ENCODE measurements at regions not wholly inside any gene's neighbourhood (a gene's known extent, or its start where the extent isn't known, plus 50 kb on each side); places are given as distances from the start of the nearest gene placed in this dataset.
"Not testable (repeated sequence)": the region's sequence is repeated elsewhere in the genome, so short reads cannot be mapped to it uniquely, and the experiment has no call there.

DNA sequence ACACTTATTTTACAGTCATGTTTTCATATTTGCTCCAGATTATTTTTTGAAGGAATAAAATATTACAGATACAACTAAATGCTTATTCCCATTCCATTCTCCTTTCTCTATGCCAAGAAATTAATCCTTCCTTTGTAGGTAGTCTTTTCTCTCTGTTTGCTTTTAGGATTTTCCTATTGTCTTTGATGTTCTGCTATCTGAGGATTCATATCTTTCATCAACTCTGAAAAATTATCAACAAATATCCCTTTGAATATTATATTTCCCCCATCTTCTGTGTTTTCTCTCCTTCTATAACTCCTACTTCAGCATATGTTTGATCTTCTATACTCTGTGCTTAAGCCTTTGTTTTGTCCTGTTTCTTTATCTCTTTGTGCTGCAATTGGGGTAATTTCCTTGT lies 260.4 kb upstream of the RBMS1 start:
- H3K27me3 ChIP-seq = no peaks in the 10 kb centered on the region
- no peak for DNase-seq (ENCODE audit: low spot score in 2 of 2)
- intact Hi-C loops (cut with DNase I; ENCODE audit: low total_unique reads) = no loop called here
- no peak overlapping the region for H3K27ac ChIP-seq
- TF ChIP-seq POLR2A (IDR thresholded peaks at IDR 0.05) (no peak), POLR2AphosphoS5 (IDR thresholded peaks at IDR 0.05) (no peak)
- TF ChIP-seq, protein P1, sequence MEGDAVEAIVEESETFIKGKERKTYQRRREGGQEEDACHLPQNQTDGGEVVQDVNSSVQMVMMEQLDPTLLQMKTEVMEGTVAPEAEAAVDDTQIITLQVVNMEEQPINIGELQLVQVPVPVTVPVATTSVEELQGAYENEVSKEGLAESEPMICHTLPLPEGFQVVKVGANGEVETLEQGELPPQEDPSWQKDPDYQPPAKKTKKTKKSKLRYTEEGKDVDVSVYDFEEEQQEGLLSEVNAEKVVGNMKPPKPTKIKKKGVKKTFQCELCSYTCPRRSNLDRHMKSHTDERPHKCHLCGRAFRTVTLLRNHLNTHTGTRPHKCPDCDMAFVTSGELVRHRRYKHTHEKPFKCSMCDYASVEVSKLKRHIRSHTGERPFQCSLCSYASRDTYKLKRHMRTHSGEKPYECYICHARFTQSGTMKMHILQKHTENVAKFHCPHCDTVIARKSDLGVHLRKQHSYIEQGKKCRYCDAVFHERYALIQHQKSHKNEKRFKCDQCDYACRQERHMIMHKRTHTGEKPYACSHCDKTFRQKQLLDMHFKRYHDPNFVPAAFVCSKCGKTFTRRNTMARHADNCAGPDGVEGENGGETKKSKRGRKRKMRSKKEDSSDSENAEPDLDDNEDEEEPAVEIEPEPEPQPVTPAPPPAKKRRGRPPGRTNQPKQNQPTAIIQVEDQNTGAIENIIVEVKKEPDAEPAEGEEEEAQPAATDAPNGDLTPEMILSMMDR (IDR thresholded peaks at IDR 0.05) = no peak
- no peaks in the 10 kb centered on the region for H3K4me1 ChIP-seq
- H3K36me3 ChIP-seq = no peaks in the 10 kb centered on the region
- H3K9me3 ChIP-seq = peaks cover 6 to 14% of the 10 kb centered on the region in 2 donors
- no peak overlapping the region for H3K4me3 ChIP-seq

DNA sequence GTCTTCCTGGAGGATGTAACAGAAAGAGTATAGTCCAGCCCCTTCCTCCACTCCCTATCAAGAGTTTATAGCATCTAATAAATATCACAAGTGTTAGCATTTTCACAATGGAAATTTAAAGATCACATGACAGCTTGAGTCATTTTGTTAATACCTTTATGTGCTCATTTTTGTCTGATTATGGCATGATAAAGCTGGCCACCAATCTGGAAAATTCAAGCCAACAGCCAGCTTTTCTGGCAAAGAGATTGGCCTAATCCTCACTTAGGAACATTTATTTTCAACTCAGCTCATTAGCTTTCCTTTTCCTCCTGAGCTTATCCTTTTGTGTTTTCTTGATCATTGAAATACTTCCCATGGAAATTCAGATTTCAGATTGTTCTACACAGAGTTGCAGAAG lies 262.9 kb upstream of the RBMS1 start:
- DNase-seq (ENCODE audit: low spot score in 2 of 2) = no peak
- no peak overlapping the region for H3K4me3 ChIP-seq
- H3K27ac ChIP-seq = no peak overlapping the region
- intact Hi-C loops (cut with DNase I; ENCODE audit: low total_unique reads) = no loop called here
- TF ChIP-seq POLR2A (IDR thresholded peaks at IDR 0.05) (no peak), POLR2AphosphoS5 (IDR thresholded peaks at IDR 0.05) (no peak)
- TF ChIP-seq, protein P1 (IDR thresholded peaks at IDR 0.05) = no peak
- H3K9me3 ChIP-seq = peaks cover 6 to 14% of the 10 kb centered on the region in 2 donors
- H3K4me1 ChIP-seq = no peaks in the 10 kb centered on the region
- H3K27me3 ChIP-seq = no peaks in the 10 kb centered on the region
- H3K36me3 ChIP-seq = no peaks in the 10 kb centered on the region

DNA sequence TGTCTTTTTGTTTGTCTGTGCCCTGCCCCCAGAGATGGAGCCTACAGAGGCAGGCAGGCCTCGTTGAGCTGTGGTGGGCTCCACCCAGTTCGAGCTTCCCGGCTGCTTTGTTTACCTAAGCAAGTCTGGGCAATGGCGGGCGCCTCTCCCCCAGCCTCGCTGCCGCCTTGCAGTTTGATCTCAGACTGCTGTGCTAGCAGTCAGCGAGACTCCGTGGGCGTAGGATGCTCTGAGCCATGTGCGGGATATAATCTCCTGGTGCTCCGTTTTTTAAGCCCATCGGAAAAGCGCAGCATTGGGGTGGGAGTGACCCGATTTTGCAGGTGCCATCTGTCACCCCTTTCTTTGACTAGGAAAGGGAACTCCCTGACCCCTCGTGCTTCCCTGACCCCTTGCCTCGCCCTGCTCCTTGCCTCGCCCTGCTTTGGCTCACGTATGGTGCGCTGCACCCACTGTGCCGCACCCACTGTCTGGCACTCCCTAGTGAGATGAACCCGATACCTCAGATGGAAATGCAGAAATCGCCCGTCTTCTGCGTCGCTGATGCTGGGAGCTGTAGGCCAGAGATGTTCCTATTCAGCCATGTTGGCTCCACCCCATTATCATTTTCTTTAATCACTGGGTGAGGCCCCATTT lies 269.0 kb upstream of the RBMS1 start:
- intact Hi-C loops (cut with DNase I; ENCODE audit: low total_unique reads) = not testable (repeated sequence)

DNA sequence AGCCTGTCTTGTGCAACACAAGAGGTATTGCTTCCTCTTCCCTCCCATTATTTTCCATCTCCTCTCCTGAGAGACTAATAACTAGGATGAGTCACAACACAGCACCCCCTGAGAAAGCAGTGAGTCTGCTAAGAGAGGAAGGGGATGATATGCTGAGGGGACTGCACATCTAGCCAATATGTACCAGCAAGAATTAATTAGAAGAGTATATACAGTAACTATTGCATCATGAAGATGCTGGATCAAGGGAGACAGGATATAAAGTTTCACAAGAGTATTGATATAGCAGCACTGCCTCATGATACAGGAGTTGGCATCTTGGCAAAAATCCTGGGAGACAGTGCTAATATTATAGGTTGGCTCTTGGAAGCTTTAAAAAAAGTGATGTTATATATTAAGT lies 289.9 kb upstream of the RBMS1 start:
- Histone ChIP-seq H3K9me3 (peaks cover 0 to 8% of the 10 kb centered on the region in 2 donors), H3K27me3 (no peaks in the 10 kb centered on the region), H3K4me1 (no peaks in the 10 kb centered on the region), H3K4me3 (no peak overlapping the region), H3K36me3 (no peaks in the 10 kb centered on the region), H3K27ac (no peak overlapping the region)
- TF ChIP-seq POLR2A (IDR thresholded peaks at IDR 0.05) (no peak), POLR2AphosphoS5 (IDR thresholded peaks at IDR 0.05) (no peak)
- intact Hi-C loops (cut with DNase I; ENCODE audit: low total_unique reads) = no loop called here
- DNase-seq (ENCODE audit: low spot score in 2 of 2) = no peak

More for the DNA sequence above, 269.0 kb upstream of the RBMS1 start:
- not testable (repeated sequence) for H3K36me3 ChIP-seq; DNase-seq (ENCODE audit: low spot score in 2 of 2); H3K27me3 ChIP-seq; H3K27ac ChIP-seq; H3K4me3 ChIP-seq; H3K9me3 ChIP-seq; H3K4me1 ChIP-seq

DNA sequence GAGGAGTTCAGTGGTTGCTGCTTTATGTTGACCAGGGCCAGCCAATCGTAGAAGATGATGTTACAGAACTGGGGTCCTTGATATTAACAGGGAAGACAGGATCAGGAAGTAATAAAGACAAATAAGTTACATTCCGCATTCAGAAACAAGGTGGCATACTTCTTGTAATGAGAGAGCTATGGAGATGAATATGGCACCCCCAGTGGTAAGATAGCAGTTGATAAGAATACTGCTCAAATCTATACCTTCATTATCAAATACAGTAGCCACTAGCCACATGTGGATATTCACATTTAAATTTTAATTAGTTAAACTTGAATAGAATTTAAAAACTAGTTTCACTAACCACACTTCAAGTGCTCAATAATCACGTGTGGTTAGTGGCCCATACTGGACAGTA lies 290.4 kb upstream of the RBMS1 start:
- DNase-seq (ENCODE audit: low spot score in 2 of 2) = no peak
- Histone ChIP-seq H3K36me3 (no peaks in the 10 kb centered on the region), H3K27me3 (no peaks in the 10 kb centered on the region), H3K27ac (no peak overlapping the region), H3K9me3 (peaks cover 0 to 5% of the 10 kb centered on the region in 2 donors), H3K4me1 (no peaks in the 10 kb centered on the region), H3K4me3 (no peak overlapping the region)
- intact Hi-C loops (cut with DNase I; ENCODE audit: low total_unique reads) = no loop called here
- no peak for TF ChIP-seq POLR2AphosphoS5 (IDR thresholded peaks at IDR 0.05)
- no peak for TF ChIP-seq POLR2A (IDR thresholded peaks at IDR 0.05)
- TF ChIP-seq, protein P1 (IDR thresholded peaks at IDR 0.05) = no peak

DNA sequence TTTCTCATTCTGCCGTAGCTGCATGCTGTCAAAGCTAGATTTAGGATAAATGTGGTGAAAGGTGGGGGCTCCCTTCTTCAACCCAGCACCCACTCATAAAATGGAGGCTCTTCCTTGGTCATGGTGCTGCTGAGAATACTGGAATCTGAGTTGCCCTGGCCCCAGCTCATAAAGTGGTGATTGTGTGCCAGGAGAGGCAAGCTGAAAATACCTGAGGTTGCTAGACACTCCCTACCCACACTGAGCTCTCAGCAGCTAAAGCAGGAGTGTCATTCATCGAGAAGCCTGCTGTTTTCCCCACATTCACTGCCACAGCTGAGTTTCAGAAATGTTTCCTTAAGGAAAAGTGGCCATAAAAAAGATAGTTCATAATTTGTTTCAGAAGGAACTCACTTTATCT lies 297.1 kb upstream of the RBMS1 start:
- no peak for DNase-seq (ENCODE audit: low spot score in 2 of 2)
- H3K27ac ChIP-seq = no peak overlapping the region
- H3K27me3 ChIP-seq = no peaks in the 10 kb centered on the region
- H3K4me1 ChIP-seq = no peaks in the 10 kb centered on the region
- TF ChIP-seq POLR2A (IDR thresholded peaks at IDR 0.05) = no peak
- no peaks in the 10 kb centered on the region for H3K9me3 ChIP-seq
- H3K4me3 ChIP-seq = no peak overlapping the region
- no peaks in the 10 kb centered on the region for H3K36me3 ChIP-seq
- intact Hi-C loops (cut with DNase I; ENCODE audit: low total_unique reads) = no loop called here

DNA sequence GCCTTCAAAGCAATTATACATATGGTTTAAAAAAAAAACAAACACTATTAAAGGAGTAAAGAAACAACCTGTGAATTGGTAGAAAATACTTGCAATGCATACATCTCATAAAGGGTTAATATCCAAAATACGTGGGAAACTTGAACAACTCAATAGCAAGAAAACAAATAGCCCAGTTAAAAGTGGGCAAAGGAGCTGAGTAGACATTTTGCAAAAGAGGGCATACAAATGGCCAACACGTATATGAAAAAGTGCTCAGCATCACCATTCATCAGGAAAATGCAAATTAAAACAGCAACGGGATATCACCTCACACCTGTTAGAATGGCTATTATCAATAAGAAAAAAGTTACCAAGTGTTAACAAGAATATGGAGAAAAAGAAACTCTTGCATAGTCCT lies 298.3 kb upstream of the RBMS1 start:
- intact Hi-C loops (cut with DNase I; ENCODE audit: low total_unique reads) = no loop called here
- no peak for DNase-seq (ENCODE audit: low spot score in 2 of 2)
- H3K27ac ChIP-seq = no peak overlapping the region
- no peaks in the 10 kb centered on the region for H3K36me3 ChIP-seq
- H3K4me1 ChIP-seq = no peaks in the 10 kb centered on the region
- H3K27me3 ChIP-seq = no peaks in the 10 kb centered on the region
- no peaks in the 10 kb centered on the region for H3K9me3 ChIP-seq
- H3K4me3 ChIP-seq = no peak overlapping the region
- TF ChIP-seq POLR2A (IDR thresholded peaks at IDR 0.05) (no peak), POLR2AphosphoS5 (IDR thresholded peaks at IDR 0.05) (no peak)
- TF ChIP-seq, protein P1 (IDR thresholded peaks at IDR 0.05) = no peak

Measured in breast epithelium (tissue), 4 donors.